ENCODE measurements at regions not wholly inside any gene's neighbourhood (a gene's known extent, or its start where the extent isn't known, plus 50 kb on each side); places are given as distances from the start of the nearest gene placed in this dataset.

- Histone ChIP-seq H3K4me1 (ENCODE audit: insufficient read depth, low read length, poor library complexity, severe bottlenecking) (no peaks in the 10 kb centered on the region), H3K4me3 (ENCODE audit: low read depth, low read length, poor library complexity, severe bottlenecking) (no peak overlapping the region), H3K36me3 (ENCODE audit: insufficient read depth, low read length, poor library complexity, severe bottlenecking) (no peaks in the 10 kb centered on the region), H3K9me3 (ENCODE audit: low read depth, low read length, poor library complexity, severe bottlenecking) (no peaks in the 10 kb centered on the region), H3K27ac (ENCODE audit: low read depth, low read length, poor library complexity, severe bottlenecking) (no peak overlapping the region), H3K27me3 (replicated peaks; ENCODE audit: insufficient read depth, low read depth, low read length, poor library complexity) (no peaks in the 10 kb centered on the region)
- TF ChIP-seq EZH2 (IDR thresholded peaks at IDR 0.05; ENCODE audit: borderline replicate concordance, low read depth, low read length, poor library complexity, severe bottlenecking) (no peak), CTCF (conservative IDR thresholded peaks at IDR 0.05; ENCODE audit: low read depth, low read length) (no peak)
- ChIA-PET POLR2A (ENCODE audit: low non-redundant PET) (no interaction called here), CTCF (no interaction called here)
- intact Hi-C loops (cut with micrococcal nuclease; ENCODE audit: unreplicated experiment): no loop called here
- BruUV-seq (replicated peaks): no TSS peak
- no peak for DNase-seq (ENCODE audit: low spot score)
Measured at GRCh38 chr4:166538491-166539005, 665.5 kb downstream of the TLL1 start.

- Histone ChIP-seq H3K27ac (ENCODE audit: low read depth, low read length, poor library complexity, severe bottlenecking) (no peak overlapping the region), H3K4me1 (ENCODE audit: insufficient read depth, low read length, poor library complexity, severe bottlenecking) (no peaks in the 10 kb centered on the region), H3K4me3 (ENCODE audit: low read depth, low read length, poor library complexity, severe bottlenecking) (no peak overlapping the region), H3K36me3 (ENCODE audit: insufficient read depth, low read length, poor library complexity, severe bottlenecking) (no peaks in the 10 kb centered on the region), H3K9me3 (ENCODE audit: low read depth, low read length, poor library complexity, severe bottlenecking) (no peaks in the 10 kb centered on the region), H3K27me3 (replicated peaks; ENCODE audit: insufficient read depth, low read depth, low read length, poor library complexity) (no peaks in the 10 kb centered on the region)
- CTCF ChIA-PET: no interaction called here
- no peak for DNase-seq (ENCODE audit: low spot score)
- POLR2A ChIA-PET (ENCODE audit: low non-redundant PET): no interaction called here
- intact Hi-C loops (cut with micrococcal nuclease; ENCODE audit: unreplicated experiment): no loop called here
- no peak for TF ChIP-seq EZH2 (IDR thresholded peaks at IDR 0.05; ENCODE audit: borderline replicate concordance, low read depth, low read length, poor library complexity, severe bottlenecking)
- TF ChIP-seq CTCF (conservative IDR thresholded peaks at IDR 0.05; ENCODE audit: low read depth, low read length): no peak
- no TSS peak for BruUV-seq (replicated peaks)
Measured at GRCh38 chr4:166546009-166546408, 673.0 kb downstream of the TLL1 start.

GRCh38 chr4:166577639-166578038 lies 656.7 kb downstream of the SPOCK3 start:
- intact Hi-C loops (cut with micrococcal nuclease; ENCODE audit: unreplicated experiment): no loop called here
- TF ChIP-seq EZH2 (IDR thresholded peaks at IDR 0.05; ENCODE audit: borderline replicate concordance, low read depth, low read length, poor library complexity, severe bottlenecking) (no peak), CTCF (conservative IDR thresholded peaks at IDR 0.05; ENCODE audit: low read depth, low read length) (no peak)
- H3K9me3 ChIP-seq (ENCODE audit: low read depth, low read length, poor library complexity, severe bottlenecking): no peaks in the 10 kb centered on the region
- ChIA-PET POLR2A (ENCODE audit: low non-redundant PET) (no interaction called here), CTCF (no interaction called here)
- no peak overlapping the region for H3K4me3 ChIP-seq (ENCODE audit: low read depth, low read length, poor library complexity, severe bottlenecking)
- no peak for DNase-seq (ENCODE audit: low spot score)
- BruUV-seq (replicated peaks): no TSS peak
- no peaks in the 10 kb centered on the region for H3K36me3 ChIP-seq (ENCODE audit: insufficient read depth, low read length, poor library complexity, severe bottlenecking)
- H3K27ac ChIP-seq (ENCODE audit: low read depth, low read length, poor library complexity, severe bottlenecking): no peak overlapping the region
- no peaks in the 10 kb centered on the region for H3K27me3 ChIP-seq (replicated peaks; ENCODE audit: insufficient read depth, low read depth, low read length, poor library complexity)
- no peaks in the 10 kb centered on the region for H3K4me1 ChIP-seq (ENCODE audit: insufficient read depth, low read length, poor library complexity, severe bottlenecking)
